ENCODE measurements at regions not wholly inside any gene's neighbourhood (a gene's known extent, or its start where the extent isn't known, plus 50 kb on each side); places are given as distances from the start of the nearest gene placed in this dataset.

DNA sequence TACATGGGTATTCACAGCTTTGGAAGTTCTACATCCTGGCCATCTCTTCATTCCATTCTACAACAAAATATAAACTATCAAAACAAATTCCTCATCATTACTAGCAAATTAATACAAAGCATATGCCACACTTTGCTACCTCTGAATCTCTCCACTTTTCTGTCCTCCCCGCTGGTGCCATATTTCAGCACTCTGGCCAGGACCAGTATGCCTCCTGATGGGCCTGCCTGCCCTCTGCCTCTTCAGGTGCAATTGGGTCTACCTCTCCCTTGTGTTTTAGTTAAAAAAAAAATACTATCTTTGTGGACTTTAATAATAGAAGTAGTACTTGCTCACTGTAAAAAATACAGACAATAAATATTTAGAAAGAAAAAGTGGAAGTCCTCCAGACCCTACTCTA is 448.8 kb downstream of the WDR72 start:
- Histone ChIP-seq H3K36me3 (ENCODE audit: low read length) (no peaks in the 10 kb centered on the region), H3K4me2 (ENCODE audit: low read depth, low read length, poor library complexity, severe bottlenecking) (no peak overlapping the region), H3K27ac (ENCODE audit: low read depth, low read length) (no peak overlapping the region), H3K27me3 (ENCODE audit: low read length) (no peaks in the 10 kb centered on the region), H2AFZ (ENCODE audit: low read depth, low read length, severe bottlenecking) (no peak overlapping the region), H4K20me1 (ENCODE audit: low read depth, low read length) (no peaks in the 10 kb centered on the region), H3K9ac (ENCODE audit: low read length) (no peak overlapping the region), H3K9me2 (replicated peaks; ENCODE audit: insufficient read depth, low read length) (no peaks in the 10 kb centered on the region), H3F3A (ENCODE audit: insufficient read depth) (no peaks in the 10 kb centered on the region), H3K4me3 (ENCODE audit: insufficient read depth, low read length, poor library complexity, severe bottlenecking) (no peak overlapping the region), H3K9me3 (ENCODE audit: insufficient read depth, low read length) (no peaks in the 10 kb centered on the region), H3K79me2 (ENCODE audit: insufficient read depth, low read length) (no peaks in the 10 kb centered on the region)
- TF ChIP-seq, protein P1, sequence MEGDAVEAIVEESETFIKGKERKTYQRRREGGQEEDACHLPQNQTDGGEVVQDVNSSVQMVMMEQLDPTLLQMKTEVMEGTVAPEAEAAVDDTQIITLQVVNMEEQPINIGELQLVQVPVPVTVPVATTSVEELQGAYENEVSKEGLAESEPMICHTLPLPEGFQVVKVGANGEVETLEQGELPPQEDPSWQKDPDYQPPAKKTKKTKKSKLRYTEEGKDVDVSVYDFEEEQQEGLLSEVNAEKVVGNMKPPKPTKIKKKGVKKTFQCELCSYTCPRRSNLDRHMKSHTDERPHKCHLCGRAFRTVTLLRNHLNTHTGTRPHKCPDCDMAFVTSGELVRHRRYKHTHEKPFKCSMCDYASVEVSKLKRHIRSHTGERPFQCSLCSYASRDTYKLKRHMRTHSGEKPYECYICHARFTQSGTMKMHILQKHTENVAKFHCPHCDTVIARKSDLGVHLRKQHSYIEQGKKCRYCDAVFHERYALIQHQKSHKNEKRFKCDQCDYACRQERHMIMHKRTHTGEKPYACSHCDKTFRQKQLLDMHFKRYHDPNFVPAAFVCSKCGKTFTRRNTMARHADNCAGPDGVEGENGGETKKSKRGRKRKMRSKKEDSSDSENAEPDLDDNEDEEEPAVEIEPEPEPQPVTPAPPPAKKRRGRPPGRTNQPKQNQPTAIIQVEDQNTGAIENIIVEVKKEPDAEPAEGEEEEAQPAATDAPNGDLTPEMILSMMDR (IDR thresholded peaks at IDR 0.05; ENCODE audit: insufficient read depth, low read length, poor library complexity, severe bottlenecking): no peak
- TF ChIP-seq EZH2phosphoT487 (conservative IDR thresholded peaks at IDR 0.05; ENCODE audit: low read length): no peak

GRCh38 chr15:53307952-53308624 is 451.4 kb downstream of the WDR72 start:
- Histone ChIP-seq H3K79me2 (ENCODE audit: insufficient read depth, low read length) (no peaks in the 10 kb centered on the region), H4K20me1 (ENCODE audit: low read depth, low read length) (no peaks in the 10 kb centered on the region), H3K4me3 (ENCODE audit: insufficient read depth, low read length, poor library complexity, severe bottlenecking) (no peak overlapping the region), H3K9me3 (ENCODE audit: insufficient read depth, low read length) (no peaks in the 10 kb centered on the region), H3K4me2 (ENCODE audit: low read depth, low read length, poor library complexity, severe bottlenecking) (no peak overlapping the region), H3K36me3 (ENCODE audit: low read length) (no peaks in the 10 kb centered on the region), H3K27ac (ENCODE audit: low read depth, low read length) (no peak overlapping the region), H3K9ac (ENCODE audit: low read length) (no peak overlapping the region), H3F3A (ENCODE audit: insufficient read depth) (no peaks in the 10 kb centered on the region), H3K27me3 (ENCODE audit: low read length) (no peaks in the 10 kb centered on the region), H3K9me2 (replicated peaks; ENCODE audit: insufficient read depth, low read length) (no peaks in the 10 kb centered on the region), H2AFZ (ENCODE audit: low read depth, low read length, severe bottlenecking) (no peak overlapping the region)
- TF ChIP-seq EZH2phosphoT487 (conservative IDR thresholded peaks at IDR 0.05; ENCODE audit: low read length): no peak
- TF ChIP-seq, protein P1 (IDR thresholded peaks at IDR 0.05; ENCODE audit: insufficient read depth, low read length, poor library complexity, severe bottlenecking): no peak

GRCh38 chr15:53305554-53305953 is 453.9 kb downstream of the WDR72 start:
- no peaks in the 10 kb centered on the region for H3K36me3 ChIP-seq (ENCODE audit: low read length)
- H3F3A ChIP-seq (ENCODE audit: insufficient read depth): no peaks in the 10 kb centered on the region
- no peak overlapping the region for H3K4me3 ChIP-seq (ENCODE audit: insufficient read depth, low read length, poor library complexity, severe bottlenecking)
- H3K27me3 ChIP-seq (ENCODE audit: low read length): no peaks in the 10 kb centered on the region
- no peak overlapping the region for H2AFZ ChIP-seq (ENCODE audit: low read depth, low read length, severe bottlenecking)
- no peaks in the 10 kb centered on the region for H3K9me2 ChIP-seq (replicated peaks; ENCODE audit: insufficient read depth, low read length)
- H4K20me1 ChIP-seq (ENCODE audit: low read depth, low read length): no peaks in the 10 kb centered on the region
- H3K27ac ChIP-seq (ENCODE audit: low read depth, low read length): no peak overlapping the region
- TF ChIP-seq EZH2phosphoT487 (conservative IDR thresholded peaks at IDR 0.05; ENCODE audit: low read length): no peak
- TF ChIP-seq, protein P1 (IDR thresholded peaks at IDR 0.05; ENCODE audit: insufficient read depth, low read length, poor library complexity, severe bottlenecking): no peak
- H3K4me2 ChIP-seq (ENCODE audit: low read depth, low read length, poor library complexity, severe bottlenecking): no peak overlapping the region
- no peak overlapping the region for H3K9ac ChIP-seq (ENCODE audit: low read length)
- H3K79me2 ChIP-seq (ENCODE audit: insufficient read depth, low read length): no peaks in the 10 kb centered on the region
- H3K9me3 ChIP-seq (ENCODE audit: insufficient read depth, low read length): no peaks in the 10 kb centered on the region

Data from SU-DHL-6 (cell line).